HG03354 (cell line): ENCODE measurements at regions not wholly inside any gene's neighbourhood (a gene's known extent, or its start where the extent isn't known, plus 50 kb on each side); places are given as distances from the start of the nearest gene placed in this dataset.

Source experiments
- ATAC-seq: cut with Tn5 transposase; IDR thresholded peaks from one replicate; pipeline ENCODE4 v1.9.1; 2021; ENCODE audit warnings: mild to moderate bottlenecking; ENCODE audit not compliant: unreplicated experiment, poor library complexity, severe bottlenecking

DNA sequence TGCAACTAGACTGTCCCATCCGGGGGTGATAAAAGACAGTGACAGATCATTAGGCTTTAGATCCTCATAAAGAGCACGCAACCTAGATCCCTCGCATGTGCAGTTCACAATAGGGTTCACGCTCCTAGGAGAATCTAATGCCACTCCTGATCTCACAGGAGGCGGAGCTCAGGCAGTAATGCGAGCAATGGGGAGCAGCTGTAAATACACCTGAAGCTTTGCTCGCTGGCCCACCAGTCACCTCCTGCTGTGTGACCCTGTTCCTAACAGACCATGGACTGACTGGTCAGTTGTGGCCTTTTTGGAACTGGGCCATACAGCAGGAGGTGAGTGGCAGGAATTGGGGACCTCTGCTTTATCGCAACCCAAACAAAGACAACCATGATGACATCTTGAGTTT is 173.2 kb downstream of the DLEU7 start:
- no peak for ATAC-seq

DNA sequence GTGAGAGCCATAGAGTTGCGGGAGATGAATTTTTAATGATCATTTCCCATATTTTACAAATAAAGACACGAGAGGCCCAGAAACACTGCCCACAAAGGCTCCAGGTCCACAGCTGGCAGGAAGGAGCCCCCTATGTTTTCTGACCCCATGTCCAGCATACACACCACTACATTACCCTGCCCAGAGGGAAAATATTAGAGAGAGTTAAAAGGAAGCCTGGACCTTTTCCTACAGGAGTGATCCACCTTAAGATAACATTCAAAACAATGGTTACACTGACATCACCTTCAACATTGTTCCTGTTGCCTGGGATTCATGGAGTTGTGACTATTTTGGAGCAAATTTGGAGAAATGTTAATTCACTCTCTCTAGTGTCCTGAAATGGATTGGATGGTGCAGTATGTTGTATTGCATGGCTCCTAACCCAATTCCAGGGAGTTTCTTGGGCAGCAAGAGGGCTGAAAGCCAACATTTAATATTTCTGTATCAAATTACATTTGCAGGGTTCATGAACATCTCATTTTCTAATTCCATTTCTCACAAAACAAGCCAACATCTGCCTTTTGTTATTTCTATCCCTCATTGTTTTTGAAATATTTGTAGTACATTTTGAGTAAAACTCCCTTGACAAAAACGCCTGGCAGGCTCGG is 172.5 kb downstream of the DLEU7 start:
- no peak for ATAC-seq

DNA sequence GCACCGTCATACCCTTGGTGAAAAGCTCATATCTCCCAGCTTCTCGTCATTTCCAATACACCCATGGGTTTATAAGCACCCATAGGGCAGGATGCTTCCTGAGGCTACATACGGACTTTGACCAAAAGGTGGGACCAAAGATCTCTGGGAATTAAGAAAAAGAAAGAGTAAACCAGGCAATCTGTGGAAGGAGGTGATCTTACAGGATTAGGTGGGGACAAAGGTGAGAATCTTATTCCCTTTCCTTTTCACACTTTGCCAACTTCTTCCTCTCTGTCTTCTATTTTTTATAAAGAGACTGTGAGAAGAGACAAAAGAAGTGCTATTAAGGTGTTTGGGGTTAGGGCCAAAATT is 172.0 kb downstream of the DLEU7 start:
- ATAC-seq = no peak

DNA sequence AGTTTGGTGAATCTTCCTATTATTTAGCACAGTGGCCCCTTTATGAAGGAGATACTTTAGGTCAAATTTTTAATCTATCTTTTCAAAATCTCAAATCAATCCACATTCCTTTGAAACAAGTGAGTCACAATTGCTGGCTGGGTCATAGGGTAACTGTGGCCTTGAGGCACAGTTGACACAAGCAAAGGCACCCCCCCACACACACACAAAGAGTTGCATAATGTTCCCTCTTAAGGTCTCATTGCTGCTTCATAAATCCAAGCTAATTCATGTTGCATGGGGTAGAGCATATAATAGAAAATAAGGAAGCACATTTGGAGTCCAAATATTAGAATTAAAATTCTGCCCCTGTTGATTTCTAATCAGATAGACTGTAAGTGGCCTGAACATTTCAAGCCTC is 171.5 kb downstream of the DLEU7 start:
- no peak for ATAC-seq

DNA sequence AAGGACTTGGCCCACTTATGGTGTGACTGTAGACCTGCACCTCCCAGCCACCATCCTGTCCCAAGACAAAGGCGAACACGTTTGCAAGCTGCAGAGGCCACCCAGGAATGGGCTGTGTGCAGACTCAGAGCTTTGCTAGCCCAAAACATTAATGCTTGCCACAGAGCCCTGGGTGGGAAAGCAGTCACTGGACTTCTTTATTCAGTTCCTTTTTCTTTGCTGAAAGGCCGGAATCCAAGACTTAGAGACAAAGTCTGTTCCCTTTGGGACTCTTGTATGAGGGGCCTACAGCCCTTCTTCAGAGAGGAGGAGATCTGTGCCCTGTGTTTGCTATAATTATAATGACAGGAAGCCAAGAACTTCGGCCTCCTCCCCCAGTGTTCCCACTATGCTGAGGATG is 167.8 kb downstream of the DLEU7 start:
- ATAC-seq = no peak

DNA sequence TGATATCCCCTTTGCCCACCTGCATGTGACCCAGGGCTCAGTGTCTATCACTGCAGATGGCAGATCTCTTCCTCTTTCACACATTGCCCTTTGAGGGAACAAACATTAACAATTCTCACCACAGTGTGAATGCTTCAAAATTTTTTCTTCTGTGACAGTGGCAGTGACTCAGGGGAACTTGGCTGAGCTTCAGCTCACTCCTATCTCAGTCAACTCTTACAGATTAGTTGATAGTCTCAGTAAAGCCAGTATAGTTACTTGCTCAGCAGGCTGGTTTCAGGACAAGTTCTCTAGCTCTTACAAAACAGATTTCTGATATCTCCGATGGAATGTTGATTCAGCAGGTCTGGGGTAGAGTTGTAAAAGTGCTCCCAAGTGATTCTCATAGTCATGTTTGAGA is 166.9 kb downstream of the DLEU7 start:
- no peak for ATAC-seq

DNA sequence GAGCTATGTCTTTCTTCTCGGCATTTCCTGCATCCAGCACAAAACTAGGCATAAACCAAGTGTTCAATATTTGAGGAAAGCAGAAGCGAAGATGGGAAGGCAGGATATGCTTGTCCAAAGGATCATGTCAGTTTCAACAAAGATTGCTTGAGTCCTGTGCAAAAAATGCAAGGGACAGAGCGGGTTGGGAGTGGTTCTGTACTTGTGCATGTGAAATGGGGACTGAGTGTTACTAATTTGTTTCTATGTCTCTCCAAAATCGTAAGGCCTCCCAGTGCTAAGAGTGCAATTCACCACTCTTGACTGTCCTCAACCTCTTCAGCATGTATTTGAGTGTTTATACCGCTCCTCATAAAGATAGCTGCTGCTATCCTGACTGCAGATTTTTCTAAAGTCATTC is 166.2 kb downstream of the DLEU7 start:
- no peak for ATAC-seq

DNA sequence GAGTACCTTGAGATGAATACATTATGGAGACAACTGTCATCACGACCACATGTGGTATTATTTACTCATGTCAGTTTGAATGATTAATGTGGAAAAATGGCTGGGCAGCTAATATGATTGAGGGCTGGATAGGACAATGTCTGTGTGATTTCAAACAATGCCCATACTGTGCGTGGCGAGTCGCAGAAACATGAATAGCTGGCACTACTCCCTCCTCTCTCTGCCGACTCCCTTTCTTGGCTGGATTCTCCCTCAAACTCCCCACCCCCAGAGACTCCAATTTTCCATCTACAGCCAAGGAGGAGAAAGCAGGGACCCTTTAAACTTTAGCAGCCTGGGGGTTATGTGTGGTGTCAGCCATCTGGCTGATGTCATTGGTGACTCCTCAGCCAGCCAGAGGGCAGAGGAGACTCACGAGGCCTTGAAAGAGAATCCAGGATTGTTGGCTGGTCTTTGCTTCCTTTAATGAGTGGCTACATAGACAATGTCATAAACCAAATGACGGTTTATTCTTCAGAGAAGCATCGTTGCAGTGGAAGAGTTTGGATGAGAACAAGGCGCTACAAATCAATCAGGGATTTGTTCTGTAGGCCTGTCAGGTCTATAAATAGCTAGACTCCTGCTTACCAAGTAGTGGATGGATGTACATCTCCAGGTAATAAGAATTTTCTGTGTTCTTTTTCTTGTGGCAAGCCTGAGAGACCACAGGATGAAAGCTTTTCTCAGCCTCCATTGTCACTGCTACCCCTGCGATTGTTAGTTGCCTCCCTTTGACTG is 165.6 kb downstream of the DLEU7 start:
- ATAC-seq = no peak

DNA sequence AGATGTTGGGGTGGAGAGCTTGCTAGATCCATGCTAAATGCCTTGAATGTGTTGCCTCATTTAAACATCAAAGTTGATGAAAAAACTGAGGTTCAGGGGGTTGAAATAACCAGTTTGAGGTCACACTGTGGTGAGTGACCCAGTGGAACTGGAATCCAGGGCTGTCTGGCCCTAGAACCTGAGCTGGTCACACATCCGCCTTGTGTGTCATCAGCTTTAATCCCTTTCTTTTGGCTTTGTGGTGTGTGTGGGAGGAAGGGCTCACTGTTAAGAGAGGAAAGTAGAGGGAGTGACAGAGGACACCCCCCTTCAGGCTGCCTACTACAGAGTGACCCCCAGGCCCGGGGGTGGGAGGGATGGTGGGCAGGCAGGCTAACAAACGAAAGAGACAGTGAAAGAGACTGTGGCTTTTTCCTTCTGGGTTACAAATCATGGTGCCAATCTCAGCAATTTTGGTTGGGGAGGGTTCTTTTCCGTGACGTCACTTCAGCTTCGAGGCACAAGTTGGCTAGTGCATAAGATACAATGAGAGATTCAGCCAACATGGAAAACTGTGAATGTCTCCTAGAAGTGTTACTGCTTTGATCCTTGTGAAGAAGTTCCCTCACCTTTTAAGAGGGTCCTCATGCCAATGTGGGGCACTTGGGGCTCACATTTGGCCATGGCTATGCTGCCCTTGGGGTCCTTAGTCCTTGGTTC is 164.9 kb downstream of the DLEU7 start:
- ATAC-seq = no peak

DNA sequence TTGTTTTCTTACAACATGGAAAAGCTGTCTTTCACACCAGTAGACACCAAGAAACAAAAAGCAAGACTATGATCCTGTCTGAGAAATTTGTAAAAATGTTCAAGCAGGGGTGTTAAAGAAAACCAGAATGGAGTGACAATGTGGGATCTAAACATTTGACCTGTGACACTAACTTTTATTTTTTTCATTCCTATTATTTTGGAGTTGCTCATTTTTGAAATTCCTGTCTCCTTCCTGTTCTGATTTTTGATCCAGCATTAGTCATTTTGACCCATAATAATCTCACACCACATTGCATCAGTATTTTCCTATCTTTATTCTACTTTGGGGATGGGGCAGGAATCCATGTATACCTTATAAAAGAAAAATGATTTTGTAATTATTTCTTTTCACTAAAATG is 164.2 kb downstream of the DLEU7 start:
- no peak for ATAC-seq

DNA sequence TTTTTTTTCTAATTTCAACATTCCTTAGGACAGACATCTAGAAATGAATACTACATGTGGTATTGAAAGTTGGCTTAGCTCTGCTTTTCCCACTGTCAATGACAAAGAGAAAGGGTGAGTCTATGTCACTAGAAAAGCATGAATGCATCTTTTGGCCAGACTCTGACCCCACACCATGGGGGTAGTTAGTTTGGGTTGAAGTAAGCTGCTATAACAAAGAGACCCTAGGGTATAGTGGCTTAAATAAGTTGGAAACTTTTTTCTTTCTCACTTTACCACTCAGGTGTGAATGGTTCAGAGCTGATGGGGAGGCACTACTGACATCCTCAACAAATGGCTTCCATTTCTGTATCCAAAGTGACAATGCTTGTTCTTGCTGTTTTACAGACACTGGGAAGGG is 161.5 kb downstream of the DLEU7 start:
- no peak for ATAC-seq

DNA sequence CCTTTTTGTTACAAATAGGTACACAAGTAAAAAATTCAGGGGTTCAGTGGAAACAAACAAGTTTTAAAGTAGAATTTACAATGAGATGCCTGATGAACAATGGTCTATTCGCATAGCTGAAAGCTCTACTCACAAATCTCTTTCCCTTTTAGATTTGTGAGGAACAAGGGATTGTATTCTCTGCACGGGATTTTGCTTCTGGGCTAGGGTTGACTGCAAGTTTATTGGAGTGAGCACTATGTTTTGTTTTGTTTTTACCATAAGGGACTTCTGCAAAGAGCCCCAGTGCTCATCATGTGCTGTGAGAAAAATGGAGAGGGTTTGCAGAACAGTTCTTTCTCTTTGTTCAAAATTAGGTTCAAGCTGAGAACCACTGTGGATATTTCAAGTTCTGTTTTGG is 160.5 kb downstream of the DLEU7 start:
- no peak for ATAC-seq

DNA sequence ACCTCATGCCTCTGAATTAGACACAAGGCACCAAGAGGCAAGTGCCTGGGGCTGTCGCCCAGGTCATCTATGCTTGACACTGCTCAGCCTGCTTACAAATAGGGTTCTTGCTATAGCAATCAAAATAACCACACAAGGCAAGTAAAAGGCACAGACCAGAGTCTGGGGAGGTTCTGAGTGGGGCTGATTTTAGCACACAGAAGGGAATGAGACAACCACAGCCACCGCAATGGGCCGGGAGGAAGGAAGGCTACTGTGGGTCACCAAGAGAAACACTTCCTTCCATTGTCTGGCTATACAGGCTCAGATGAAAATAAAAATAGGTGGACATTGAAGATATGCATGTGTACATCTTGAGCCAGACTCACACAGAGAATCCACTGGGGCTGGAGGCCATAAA is 159.1 kb downstream of the DLEU7 start:
- no peak for ATAC-seq

DNA sequence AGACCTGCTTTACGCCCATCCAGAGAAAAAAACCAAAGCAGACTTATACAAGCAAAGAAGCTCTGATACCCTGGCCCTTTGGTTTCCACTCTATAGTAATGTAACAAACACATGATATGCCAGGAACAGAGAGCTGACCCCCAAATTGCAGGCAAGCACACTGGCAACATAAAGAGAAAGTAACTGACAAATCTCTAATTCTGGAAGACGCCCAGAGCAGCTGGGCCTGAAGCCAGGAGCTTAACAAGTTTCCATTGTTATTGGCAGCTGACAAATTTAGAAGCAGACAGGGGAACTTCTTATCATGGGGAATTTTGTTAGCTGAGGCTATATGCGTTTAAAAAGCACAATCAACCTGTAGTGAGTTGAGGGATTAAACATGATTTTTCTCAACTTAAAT is 158.0 kb downstream of the DLEU7 start:
- ATAC-seq = no peak

DNA sequence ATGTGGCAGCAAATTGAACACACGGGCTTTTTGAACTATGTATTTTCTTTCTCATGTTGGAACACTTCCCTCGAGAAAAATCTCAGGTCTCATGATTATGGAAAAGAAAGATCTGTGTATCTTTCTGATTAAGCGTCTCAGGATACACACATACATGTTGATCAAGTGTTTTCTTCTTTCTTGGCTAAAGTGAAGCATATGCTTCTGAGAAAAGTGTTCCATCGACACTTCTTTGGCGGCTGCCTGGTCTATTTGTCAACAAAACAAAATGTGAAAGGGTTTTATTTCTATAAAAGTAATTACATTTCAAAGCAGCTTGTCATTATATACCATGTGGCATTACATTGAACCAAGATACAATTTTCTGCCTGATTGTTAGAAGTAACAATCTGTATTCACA is 157.5 kb downstream of the DLEU7 start:
- ATAC-seq = no peak

DNA sequence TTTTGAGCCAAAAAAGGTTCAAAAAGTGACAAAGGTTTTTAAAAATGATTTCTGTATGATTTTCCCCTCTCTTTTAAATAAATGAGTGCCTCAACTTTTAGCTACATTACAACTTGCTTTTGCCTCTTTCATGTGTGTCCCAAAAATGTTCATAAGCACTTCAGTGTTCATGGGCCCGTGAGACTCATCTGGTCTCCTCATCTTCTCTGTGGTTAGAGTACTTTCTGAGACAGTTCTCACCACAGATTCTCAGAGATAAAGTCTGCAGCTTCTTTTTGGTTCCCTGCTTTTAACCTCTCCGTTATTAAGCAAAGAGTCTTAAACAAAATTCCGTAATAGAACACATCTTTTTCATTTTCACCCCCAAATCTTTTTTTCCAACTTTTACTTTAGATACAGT is 156.9 kb downstream of the DLEU7 start:
- no peak for ATAC-seq

DNA sequence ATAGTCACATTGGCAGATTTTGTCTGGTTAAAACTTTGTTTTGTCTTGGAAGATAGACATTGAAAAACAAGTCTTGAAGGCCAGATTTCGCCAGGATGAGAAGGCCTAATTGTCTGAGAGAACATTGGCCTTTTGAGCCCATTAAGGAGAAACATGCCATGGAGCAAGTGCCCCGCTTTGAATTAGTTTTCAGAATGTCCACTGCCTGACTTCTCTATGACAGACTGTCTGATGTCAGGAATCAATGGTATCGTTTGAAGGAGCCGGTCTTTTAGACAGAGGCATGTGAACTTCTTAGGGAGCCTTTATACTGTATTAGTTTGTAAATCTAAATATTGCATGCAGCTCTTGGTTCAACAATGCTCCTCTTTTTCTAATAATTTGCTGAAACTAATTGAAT is 155.9 kb downstream of the DLEU7 start:
- no peak for ATAC-seq

DNA sequence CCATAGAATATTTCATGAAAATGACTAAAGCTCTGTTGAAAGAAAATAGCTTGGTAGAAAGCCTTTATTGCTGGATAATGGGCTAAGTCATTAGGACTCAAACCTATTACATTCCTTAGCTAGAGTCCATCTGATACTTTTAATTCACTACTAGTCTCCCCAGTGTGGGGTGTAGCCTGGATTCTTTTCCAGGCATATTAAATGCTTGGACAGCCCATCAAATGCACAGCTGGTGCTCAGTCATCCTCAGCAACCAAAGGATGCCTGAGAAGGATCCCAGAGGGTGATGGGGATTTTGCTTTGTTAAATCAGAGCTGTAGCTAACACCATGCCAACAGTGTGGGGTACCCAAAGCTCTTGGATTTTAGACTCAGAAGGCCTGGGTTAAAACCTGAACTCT is 153.5 kb downstream of the DLEU7 start:
- ATAC-seq = no peak

DNA sequence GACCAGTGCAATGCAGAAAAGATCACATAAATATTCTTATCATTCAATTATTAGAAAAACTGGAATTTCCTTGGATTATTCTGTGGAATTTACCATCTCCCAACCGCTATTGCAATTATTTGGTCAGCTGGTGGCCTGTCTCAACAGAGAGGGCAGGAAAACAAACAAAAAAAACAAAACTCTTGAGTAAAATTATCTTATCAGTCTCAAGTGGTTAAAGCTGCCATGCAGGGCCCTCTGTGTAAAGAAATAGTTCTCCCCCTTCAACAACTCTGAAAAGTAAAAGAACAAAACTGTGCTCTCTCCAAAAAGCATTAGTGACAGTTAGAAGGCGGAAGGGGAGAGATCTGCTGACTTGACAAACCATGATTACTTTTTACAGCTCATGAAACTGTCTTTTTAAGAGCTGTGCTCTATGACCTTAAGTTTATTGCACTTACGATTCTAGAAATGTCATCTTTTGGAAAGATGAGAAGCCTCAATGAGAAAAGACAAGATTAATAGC is 152.3 kb downstream of the DLEU7 start:
- no peak for ATAC-seq

DNA sequence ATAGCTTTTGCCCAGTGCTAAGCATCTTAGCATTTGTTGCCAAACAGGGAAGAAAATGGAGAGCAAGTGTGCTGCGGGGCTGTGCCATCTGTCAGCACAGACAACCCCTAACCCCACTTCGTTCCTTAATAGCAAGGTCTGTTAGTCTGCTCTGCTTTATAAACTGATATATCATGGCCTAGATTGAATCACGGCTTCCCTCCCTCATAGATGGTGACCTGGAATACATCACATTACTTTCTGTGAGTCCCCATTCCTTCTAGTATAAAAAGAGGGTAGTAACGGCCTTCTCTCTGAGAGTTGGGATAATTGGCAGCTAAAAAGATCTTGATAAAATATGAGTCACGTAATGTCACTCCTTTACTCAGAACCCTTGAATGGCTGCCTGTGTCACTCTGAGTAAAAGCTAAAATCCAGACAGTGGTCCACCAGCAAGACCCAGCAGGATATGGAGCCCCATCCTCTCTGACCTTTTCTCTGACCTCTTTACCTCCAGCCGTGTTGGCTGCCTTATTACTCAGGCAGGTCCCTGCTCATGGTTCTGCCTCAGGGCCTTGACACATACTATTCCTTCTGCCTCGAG is 151.7 kb downstream of the DLEU7 start:
- no peak for ATAC-seq
